Endothelial cell (in vitro differentiated cells): ENCODE measurements at regions not wholly inside any gene's neighbourhood (a gene's known extent, or its start where the extent isn't known, plus 50 kb on each side); places are given as distances from the start of the nearest gene placed in this dataset.

ENCODE experiments used
- DNase-seq: peaks from one replicate; pipeline ENCODE4 v3.0.0; 2021; ENCODE audit warnings: low spot score
- H3K27ac Mint-ChIP-seq: one replicate; pipeline ENCODE4 v1.8.0; 2021; ENCODE audit warnings: mixed read lengths, inconsistent platforms; ENCODE audit not compliant: unreplicated experiment
- H3K27me3 Mint-ChIP-seq: one replicate; pipeline ENCODE4 v1.8.0; 2021; ENCODE audit warnings: mild to moderate bottlenecking, moderate library complexity, mixed read lengths, inconsistent platforms; ENCODE audit not compliant: unreplicated experiment
- H3K36me3 Mint-ChIP-seq: one replicate; pipeline ENCODE4 v1.8.0; 2021; ENCODE audit warnings: mild to moderate bottlenecking, low read depth, mixed read lengths, inconsistent platforms; ENCODE audit not compliant: unreplicated experiment
- H3K4me1 Mint-ChIP-seq: one replicate; pipeline ENCODE4 v1.8.0; 2021; ENCODE audit warnings: mild to moderate bottlenecking, mixed read lengths, inconsistent platforms; ENCODE audit not compliant: unreplicated experiment
- H3K4me3 Mint-ChIP-seq: one replicate; pipeline ENCODE4 v1.8.0; 2021; ENCODE audit warnings: mild to moderate bottlenecking, mixed read lengths, inconsistent platforms; ENCODE audit not compliant: unreplicated experiment
- H3K9me3 Mint-ChIP-seq: one replicate; pipeline ENCODE4 v1.8.0; 2021; ENCODE audit warnings: mixed read lengths, inconsistent platforms; ENCODE audit not compliant: unreplicated experiment
- CTCF ChIP-seq: fragments of 200-600 bp; sonication (generic); IDR thresholded peaks from one replicate; pipeline ENCODE4 v1.5.0; 2021; ENCODE audit warnings: antibody characterized with exemption; ENCODE audit not compliant: unreplicated experiment

- Mint-ChIP-seq H3K4me3 (no peak overlapping the region), H3K9me3 (no peaks in the 10 kb centered on the region)
Observed at GRCh38 chr15:94080989-94081605, 150.3 kb upstream of the MCTP2 start.

GRCh38 chr15:94080416-94080815, 150.9 kb upstream of the MCTP2 start:
- DNase-seq: no peak
- TF ChIP-seq CTCF: no peak
- H3K4me1 Mint-ChIP-seq: peaks cover 6% of the 10 kb centered on the region
- no peaks in the 10 kb centered on the region for H3K36me3 Mint-ChIP-seq
- H3K27me3 Mint-ChIP-seq: no peaks in the 10 kb centered on the region
- no peak overlapping the region for H3K4me3 Mint-ChIP-seq
- H3K9me3 Mint-ChIP-seq: no peaks in the 10 kb centered on the region
- no peak overlapping the region for H3K27ac Mint-ChIP-seq

More at GRCh38 chr15:94080989-94081605, 150.3 kb upstream of the MCTP2 start:
- Mint-ChIP-seq H3K4me1 (peaks cover 6% of the 10 kb centered on the region), H3K36me3 (no peaks in the 10 kb centered on the region), H3K27ac (no peak overlapping the region), H3K27me3 (no peaks in the 10 kb centered on the region)
- TF ChIP-seq CTCF: no peak
- no peak for DNase-seq

GRCh38 chr15:94079968-94080367, 151.4 kb upstream of the MCTP2 start:
- no peaks in the 10 kb centered on the region for H3K9me3 Mint-ChIP-seq
- H3K27ac Mint-ChIP-seq: no peak overlapping the region
- no peak for TF ChIP-seq CTCF
- H3K27me3 Mint-ChIP-seq: no peaks in the 10 kb centered on the region
- no peak for DNase-seq
- peaks cover 6% of the 10 kb centered on the region for H3K4me1 Mint-ChIP-seq
- H3K4me3 Mint-ChIP-seq: no peak overlapping the region
- H3K36me3 Mint-ChIP-seq: no peaks in the 10 kb centered on the region

- no peaks in the 10 kb centered on the region for H3K27me3 Mint-ChIP-seq
- DNase-seq: no peak
- peaks cover 6% of the 10 kb centered on the region for H3K4me1 Mint-ChIP-seq
- no peak for TF ChIP-seq CTCF
- no peaks in the 10 kb centered on the region for H3K36me3 Mint-ChIP-seq
- H3K27ac Mint-ChIP-seq: no peak overlapping the region
- no peaks in the 10 kb centered on the region for H3K9me3 Mint-ChIP-seq
- H3K4me3 Mint-ChIP-seq: no peak overlapping the region
Observed at GRCh38 chr15:94079459-94079858, 151.9 kb upstream of the MCTP2 start.

GRCh38 chr15:94077938-94078337, 153.4 kb upstream of the MCTP2 start:
- Mint-ChIP-seq H3K27ac (no peak overlapping the region), H3K27me3 (no peaks in the 10 kb centered on the region), H3K4me3 (no peak overlapping the region), H3K4me1 (peaks cover 3% of the 10 kb centered on the region), H3K9me3 (no peaks in the 10 kb centered on the region), H3K36me3 (no peaks in the 10 kb centered on the region)
- no peak for DNase-seq
- TF ChIP-seq CTCF: no peak
